GM18502 (cell line): ENCODE measurements at regions not wholly inside any gene's neighbourhood (a gene's known extent, or its start where the extent isn't known, plus 50 kb on each side); places are given as distances from the start of the nearest gene placed in this dataset.

Experiments
- ATAC-seq: cut with Tn5 transposase; IDR thresholded peaks from one replicate; pipeline ENCODE4 v1.9.1; 2021; ENCODE audit warnings: mild to moderate bottlenecking; ENCODE audit not compliant: unreplicated experiment, poor library complexity

GRCh38 chr6:47360388-47360787 lies 50.7 kb upstream of the TNFRSF21 start:
- peak; percentile 63 for ATAC-seq

DNA sequence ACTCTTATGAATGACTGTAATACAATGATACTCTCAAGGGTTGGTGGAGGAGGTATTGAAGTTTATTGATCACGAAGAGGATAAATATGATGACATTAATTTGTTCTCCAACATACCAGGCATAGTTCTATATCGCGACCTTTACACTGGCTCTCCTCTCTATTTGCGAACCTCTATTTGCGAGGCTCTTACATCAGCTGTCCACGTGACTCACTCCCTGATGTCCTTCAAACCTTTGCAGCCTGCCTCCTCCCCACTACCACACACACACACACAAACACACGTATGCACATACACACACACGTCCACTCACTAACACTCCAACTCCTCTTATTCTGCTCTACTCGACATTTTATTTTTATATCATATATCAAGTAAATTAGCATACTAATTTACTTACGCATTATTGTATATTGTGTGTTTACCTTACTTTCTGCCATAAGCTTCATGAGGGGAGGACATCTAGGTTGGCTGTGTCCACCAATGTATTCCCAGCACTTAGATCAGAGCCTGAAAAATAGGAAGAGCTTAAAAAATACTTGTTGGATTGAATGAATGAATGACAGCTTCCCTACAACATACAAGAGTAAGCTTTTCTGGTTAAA lies 53.3 kb upstream of the TNFRSF21 start:
- no peak for ATAC-seq

GRCh38 chr6:47363736-47364135 lies 54.0 kb upstream of the TNFRSF21 start:
- ATAC-seq: no peak

DNA sequence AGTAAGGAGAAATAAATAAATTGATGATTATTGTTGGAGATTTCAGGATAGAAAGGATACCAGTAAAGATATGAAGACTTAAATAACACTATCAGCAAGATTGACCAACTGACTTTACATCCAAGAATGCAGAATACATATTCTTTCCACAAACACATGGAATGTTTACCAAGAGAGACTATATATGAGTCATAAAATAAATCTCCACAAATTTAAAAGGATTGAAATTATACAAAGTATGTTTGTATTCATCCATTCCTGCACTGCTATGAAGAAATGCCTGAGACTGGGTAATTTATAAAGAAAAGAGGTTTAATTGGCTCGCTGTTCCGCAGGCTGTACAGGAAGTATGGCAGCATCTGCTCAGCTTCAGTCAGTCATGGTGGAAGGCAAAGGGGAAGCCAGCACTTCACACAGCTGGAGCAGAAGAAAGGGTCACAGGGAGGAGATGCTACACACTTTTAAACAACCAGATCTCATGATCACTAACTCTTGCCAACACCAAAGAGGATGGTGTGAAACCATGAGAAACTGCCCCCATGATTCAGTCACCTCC lies 56.7 kb upstream of the TNFRSF21 start:
- no peak for ATAC-seq

- ATAC-seq: no peak
These were observed 61.6 kb upstream of the TNFRSF21 start for GRCh38 chr6:47371139-47371869.

DNA sequence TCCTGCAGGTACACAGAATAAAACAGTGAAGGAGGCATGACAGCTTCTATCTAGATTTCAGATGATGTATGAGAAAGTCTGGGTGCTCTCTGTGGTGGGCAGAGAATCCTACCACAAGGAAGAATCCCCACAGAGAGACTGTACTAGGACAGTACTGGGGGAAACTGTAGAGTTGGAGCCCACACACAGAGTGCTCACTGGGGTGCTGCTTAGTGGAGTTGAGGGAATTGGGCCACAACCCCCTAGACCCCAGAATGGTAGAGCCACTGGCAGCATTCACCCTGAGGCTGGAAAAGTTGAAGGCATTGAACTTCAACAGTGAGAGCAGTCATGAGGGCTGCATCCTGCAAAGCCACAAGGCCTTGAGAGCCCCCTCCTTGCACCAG lies 62.2 kb upstream of the TNFRSF21 start:
- no peak for ATAC-seq

DNA sequence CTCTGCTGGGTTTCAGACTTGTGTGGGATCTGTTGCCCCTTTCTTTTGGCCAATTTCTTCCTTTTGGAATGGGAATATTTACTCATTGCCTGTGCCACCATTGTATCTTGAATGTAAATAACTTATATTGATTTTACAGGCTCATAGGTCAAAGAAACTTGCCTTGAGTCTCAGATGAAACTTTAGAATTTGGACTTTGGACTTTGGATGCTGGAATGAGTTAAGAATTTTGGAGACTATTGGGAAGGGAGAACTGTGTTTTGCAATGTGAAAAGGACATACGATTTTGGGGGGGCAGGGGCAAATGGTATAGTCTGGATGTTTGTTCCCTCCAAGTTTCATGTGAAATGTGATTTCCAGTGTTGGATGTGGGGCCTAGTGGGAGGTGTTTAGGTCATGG lies 62.6 kb upstream of the TNFRSF21 start:
- no peak for ATAC-seq

GRCh38 chr6:47375426-47375825 lies 65.7 kb upstream of the TNFRSF21 start:
- ATAC-seq: no peak

GRCh38 chr6:47376930-47377329 lies 67.2 kb upstream of the TNFRSF21 start:
- peak; percentile 86 for ATAC-seq

DNA sequence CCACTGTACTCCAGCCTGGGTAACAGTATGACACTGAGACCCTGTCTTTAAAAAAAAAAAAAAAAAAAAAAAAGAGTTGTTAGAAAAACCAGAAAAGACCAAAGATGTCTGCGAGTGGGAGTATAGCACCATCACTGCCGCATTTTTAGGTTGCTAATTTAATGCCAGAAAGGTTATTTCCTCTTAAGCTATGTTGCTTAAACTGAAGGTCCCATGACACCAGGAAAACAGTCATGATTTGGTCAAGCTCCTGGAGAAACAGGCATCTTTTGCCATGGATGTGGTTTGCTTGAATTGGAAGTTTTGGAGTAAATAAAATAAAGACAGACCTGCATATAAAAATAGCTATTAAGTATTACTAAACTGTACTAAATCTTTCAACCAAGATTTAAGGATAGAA lies 68.3 kb upstream of the TNFRSF21 start:
- ATAC-seq: no peak

DNA sequence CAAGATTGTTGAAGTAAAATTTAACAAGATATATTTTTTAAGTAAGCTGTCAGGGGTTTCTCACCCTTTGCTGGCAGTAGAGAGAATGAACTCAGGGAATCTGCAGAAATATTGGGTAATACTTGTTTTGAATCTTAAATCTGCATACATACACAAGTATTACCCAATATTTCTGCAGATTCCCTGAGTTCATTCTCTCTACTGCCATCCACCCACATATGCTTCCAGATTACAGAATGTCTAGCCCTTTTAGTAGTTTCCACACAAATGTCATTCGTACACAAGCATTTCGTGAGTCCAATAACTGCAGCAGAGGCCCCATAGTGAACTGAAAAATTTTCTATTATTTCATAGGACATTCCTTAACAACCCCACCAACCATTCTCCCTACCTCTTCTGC lies 69.6 kb upstream of the TNFRSF21 start:
- no peak for ATAC-seq

- no peak for ATAC-seq
These were observed 70.5 kb upstream of the TNFRSF21 start for GRCh38 chr6:47380251-47380650.

GRCh38 chr6:47381036-47381435 lies 71.3 kb upstream of the TNFRSF21 start:
- no peak for ATAC-seq

- ATAC-seq: no peak
These were observed 73.7 kb upstream of the TNFRSF21 start for GRCh38 chr6:47383360-47383759.

GRCh38 chr6:47391675-47392074 lies 82.0 kb upstream of the TNFRSF21 start:
- no peak for ATAC-seq

DNA sequence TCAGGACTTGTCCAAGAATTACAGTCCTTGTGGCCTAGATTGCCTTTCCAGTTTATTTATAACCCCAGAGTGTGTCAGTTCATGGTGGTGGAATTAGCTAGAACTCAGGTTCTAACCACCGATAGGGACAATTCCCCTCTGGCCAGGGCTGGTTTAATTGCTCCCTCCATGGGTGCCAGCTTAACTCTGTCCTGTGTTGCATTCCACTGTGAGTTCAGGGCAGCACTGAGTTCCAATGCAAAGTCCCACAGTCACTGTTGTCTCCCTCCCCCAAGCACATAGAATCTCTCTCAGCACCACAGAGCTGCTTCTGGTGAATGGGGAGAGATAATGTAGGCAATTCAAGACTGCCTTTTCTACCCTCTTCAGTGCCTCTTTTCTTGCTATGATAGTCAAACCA lies 82.5 kb upstream of the TNFRSF21 start:
- ATAC-seq: no peak

DNA sequence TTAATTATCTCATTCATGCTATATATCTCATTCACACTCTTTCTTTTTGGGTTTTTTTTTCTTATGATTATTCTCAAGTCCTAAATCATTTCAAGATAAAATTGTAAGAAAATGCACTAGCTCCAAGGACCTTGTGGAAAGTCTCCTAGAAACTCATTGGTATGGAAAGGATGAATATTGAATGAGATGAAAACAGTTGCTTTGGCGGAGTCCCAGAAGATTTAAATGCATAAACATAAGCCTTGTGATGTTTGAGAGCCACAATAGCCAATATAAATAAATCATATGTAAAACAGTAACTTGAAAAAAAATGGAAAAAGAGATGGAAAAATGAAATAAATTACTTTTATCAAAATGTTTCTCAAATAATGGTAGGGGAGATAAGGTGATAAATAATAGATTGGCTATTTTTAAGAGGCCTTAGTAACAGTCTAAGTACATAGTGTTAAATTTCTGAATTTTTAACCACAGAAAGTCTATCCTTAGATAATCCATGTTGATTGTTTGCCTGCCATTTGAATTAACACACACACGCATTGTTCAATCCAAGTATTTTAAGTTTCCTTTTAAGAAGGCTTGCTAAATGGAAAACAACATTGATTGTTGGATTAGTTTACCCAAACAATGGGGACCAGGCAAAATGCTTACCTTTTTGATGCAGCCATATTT lies 81.1 kb upstream of the CD2AP start:
- no peak for ATAC-seq

DNA sequence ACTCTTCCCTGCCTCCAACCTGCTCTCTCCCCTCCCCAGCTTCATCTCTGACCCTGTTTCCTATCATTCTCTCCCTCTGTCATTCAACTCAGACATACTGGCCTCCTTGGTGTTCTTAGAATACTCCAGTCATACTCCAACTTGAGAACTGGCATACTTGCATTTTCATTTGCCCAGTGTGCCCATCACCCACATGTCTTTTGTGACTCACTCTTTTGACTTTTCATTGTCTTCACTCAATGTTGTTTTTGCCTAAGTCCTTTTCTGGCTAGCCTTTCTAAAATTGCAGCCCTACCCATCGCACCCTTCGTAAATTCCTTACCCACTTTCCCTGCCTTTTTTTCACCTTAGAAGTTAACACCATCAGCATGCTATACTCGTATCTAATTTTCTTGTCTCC lies 77.0 kb upstream of the CD2AP start:
- no peak for ATAC-seq

DNA sequence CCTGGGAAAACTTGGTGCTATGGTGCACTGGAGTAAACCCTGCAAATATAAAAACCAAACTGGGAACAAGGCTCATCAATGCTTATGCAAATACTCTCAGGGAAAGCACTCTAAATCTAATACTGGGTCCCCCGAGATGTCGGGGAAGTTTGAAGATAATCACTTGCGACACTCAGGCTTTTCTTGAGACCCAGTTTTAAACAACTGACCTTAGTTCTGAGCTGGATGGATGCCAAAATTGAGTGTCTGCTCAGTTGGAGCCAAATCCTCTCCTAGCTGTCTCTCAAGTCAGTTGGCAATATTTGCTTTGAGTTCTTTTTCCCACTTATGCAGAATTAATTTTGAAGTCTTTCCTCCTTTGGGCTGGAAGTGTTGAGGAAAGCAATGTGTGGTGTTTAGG lies 75.5 kb upstream of the CD2AP start:
- no peak for ATAC-seq

- ATAC-seq: no peak
These were observed 74.5 kb upstream of the CD2AP start for GRCh38 chr6:47403056-47403455.

DNA sequence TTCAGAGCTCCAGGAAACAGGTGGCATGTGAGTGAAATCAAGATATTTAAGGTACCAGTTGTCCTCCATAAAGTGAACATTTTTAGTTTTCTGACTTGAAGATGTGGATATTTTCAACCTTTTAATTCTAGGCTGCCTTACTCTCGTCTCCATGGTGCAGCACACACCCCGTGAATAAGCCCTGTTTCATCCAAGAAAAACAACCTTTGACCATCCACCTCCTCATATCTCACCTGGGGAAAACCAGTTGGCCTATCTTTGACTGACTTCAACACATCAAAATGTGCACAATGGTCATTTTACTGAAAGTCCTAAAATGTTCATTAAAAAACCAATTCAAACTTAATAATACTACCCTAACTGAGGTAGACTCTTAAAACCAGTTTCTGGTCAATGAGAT lies 73.8 kb upstream of the CD2AP start:
- ATAC-seq: no peak
